ENCODE measurements at regions not wholly inside any gene's neighbourhood (a gene's known extent, or its start where the extent isn't known, plus 50 kb on each side); places are given as distances from the start of the nearest gene placed in this dataset.
"Not testable (repeated sequence)": the region's sequence is repeated elsewhere in the genome, so short reads cannot be mapped to it uniquely, and the experiment has no call there.

DNA sequence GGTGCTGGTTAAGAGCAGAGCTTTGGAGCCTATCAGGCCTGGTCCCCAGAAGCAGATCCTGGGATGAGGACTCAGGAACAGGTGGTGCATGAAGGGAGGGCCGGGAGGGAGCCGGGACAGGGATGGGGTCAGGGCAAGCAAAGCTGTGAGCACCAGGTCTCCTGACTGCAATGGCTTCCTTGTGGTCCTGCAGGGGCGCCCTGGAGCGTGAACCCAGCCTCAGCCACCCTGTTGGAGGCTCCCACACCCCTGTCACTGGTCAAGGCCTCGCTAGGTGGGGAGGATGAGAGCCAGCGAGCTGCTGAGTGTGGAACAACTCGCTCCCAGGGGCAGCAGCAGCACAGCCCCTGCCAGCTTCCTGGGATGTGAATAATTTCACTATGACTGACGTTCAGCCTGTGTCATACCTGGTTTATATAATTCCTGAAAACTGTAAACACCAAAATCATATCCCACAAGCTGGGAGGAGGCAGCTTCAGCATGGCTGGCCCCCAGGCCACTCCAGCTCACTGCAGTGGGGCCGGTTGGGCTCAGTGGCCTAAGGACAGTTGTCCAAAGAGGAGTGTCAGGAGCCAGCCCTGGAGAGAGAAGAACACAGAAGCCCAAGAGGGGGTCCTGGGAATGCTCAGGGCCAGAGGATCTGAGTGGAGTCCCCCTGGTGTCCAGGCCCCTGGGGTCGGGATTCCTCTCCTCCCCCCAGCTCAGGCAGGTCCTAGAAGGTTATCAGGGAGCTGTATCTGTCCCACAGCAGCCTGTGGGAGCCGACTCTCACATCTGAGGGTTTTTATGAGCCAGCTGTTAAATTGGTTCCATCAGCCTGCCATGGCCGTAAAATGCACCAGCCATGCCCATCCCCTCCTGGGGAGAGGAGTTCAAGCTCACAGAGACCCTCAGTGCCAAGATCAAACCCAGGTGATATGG, 272.9 kb downstream of the ADGRD1 start:
- DNase-seq (no peak), ATAC-seq (no peak)
- Histone ChIP-seq H3K27ac (no peak overlapping the region), H3K9me3 (no peaks in the 10 kb centered on the region), H3K36me3 (no peaks in the 10 kb centered on the region), H3K27me3 (peaks cover 0 to 32% (median 16%) of the 10 kb centered on the region in 7 donors), H3K4me3 (no peak overlapping the region), H3K4me1 (peaks cover 0 to 31% (median 19%) of the 10 kb centered on the region in 9 donors)
- WGBS, 2 donors: 66 to 73% methylated on average over 12 of the region's 12 CpGs
- intact Hi-C loops (cut with DNase I): loop anchor here in 1 of 10 donors (5.0 kb wide), 1 partner anchor 211 kb away; no protein-coding TSS in a partner anchor
- no peak for TF ChIP-seq CTCF (IDR thresholded peaks at IDR 0.05)

DNA sequence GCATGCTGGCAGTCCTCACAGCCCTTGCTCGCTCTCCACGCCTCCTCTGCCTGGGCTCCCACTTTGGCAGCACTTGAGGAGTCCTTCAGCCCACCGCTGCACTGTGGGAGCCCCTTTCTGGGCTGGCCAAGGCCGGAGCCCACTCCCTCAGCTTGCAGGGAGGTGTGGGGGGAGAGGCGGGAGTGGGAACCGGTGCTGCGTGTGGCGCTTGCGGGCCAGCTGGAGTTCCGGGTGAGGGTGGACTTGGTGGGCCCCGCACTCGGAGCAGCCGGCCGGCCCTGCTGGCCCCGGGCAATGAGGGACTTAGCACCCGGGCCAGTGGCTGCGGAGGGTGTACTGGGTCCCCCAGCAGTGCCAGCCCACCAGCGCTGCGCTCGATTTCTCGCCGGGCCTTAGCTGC, 273.9 kb downstream of the ADGRD1 start:
- not testable (repeated sequence) for ATAC-seq, H3K36me3 ChIP-seq, H3K9me3 ChIP-seq, H3K27ac ChIP-seq, DNase-seq, H3K4me3 ChIP-seq
- WGBS, 2 donors: 96% methylated on average over 10 to 19 of the region's 22 CpGs
- Histone ChIP-seq H3K27me3 (peaks cover 0 to 30% (median 16%) of the 10 kb centered on the region in 7 donors), H3K4me1 (peaks cover 0 to 26% (median 15%) of the 10 kb centered on the region in 9 donors)
- intact Hi-C loops (cut with DNase I): loop anchor here in 1 of 10 donors (5.0 kb wide), 1 partner anchor 210 kb away; no protein-coding TSS in a partner anchor

DNA sequence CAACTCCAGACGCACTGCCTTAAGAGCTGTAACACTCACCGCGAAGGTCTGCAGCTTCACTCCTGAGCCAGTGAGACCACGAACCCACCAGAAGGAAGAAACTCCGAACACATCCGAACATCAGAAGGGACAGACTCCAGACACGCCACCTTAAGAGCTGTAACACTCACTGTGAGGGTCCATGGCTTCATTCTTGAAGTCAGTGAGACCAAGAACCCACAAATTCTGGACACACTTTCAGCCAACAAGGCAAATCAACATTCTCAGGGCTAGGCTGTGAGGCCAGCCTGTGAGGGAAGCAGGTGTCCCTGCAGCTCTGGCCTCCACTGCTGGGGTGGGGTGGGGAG, 275.3 kb downstream of the ADGRD1 start:
- Histone ChIP-seq H3K27me3 (peaks cover 0 to 25% (median 11%) of the 10 kb centered on the region in 7 donors), H3K4me1 (peaks cover 0 to 26% (median 15%) of the 10 kb centered on the region in 9 donors), H3K4me3 (peak overlapping the region in 1 of 10 donors; percentile 27), H3K27ac (peak overlapping the region in 7 of 10 donors; percentile 51 to 85 (median 58))
- DNase-seq, H3K9me3 ChIP-seq, ATAC-seq, H3K36me3 ChIP-seq: not testable (repeated sequence)
- intact Hi-C loops (cut with DNase I): loop anchor here in 1 of 10 donors (5.0 kb wide), 1 partner anchor 208 kb away; no protein-coding TSS in a partner anchor
- 85 to 88% methylated on average over 4 of the region's 7 CpGs for WGBS, 2 donors

DNA sequence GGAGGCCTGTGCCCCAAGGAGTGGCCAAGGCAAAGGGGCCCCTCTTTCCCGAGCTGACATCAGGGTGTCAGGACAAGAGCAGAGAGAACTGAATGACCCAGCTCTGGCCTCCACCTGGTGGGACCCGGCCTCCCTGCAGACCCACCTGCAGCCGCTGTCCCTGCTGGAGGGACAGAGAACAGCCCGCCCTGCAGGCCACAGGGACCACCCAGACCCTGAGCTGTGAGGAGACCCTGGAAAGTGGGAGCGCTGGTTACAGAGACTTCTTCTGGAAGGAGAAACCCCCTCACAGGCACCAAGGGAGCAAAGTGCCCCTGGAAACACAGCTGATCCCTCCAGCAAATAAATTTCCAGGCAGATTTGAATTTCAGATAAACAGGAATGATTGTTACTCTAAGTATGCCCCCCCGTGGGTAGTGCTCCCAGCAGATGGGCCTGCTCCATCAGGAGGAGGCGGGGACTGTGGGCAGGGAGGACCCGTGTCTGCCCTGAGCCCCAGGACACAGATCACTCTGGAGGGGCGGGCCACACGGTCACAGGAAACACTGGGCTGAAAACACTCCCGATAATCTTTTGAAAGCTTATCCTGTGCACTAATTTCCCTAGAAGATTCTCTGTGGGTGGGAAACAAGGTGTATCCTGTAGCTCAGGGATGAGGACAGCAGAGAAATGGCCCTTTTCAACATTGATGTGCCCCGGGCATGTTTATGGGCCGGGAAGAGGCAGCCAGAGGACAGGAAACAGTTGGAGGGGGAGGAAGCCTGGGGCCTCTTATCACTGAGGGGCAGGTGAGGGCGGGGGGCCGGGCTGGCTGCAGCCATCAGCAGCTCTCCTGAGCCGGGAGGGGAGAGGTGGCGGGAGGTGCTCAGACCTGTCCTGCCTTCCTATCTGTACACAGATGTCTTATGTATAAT, 276.0 kb downstream of the ADGRD1 start:
- DNase-seq (peak; percentile 37 to 51), ATAC-seq (peak; percentile 50 to 91 (median 83))
- peak overlapping the region in 8 of 10 donors; percentile 25 to 85 (median 56) for H3K27ac ChIP-seq
- TF ChIP-seq CTCF (IDR thresholded peaks at IDR 0.05): peak in 1 of 9 donors; percentile 6
- H3K36me3 ChIP-seq: no peaks in the 10 kb centered on the region
- intact Hi-C loops (cut with DNase I): loop anchor here in 1 of 10 donors (5.0 kb wide), 1 partner anchor 208 kb away; no protein-coding TSS in a partner anchor
- peaks cover 0 to 26% (median 15%) of the 10 kb centered on the region in 9 donors for H3K4me1 ChIP-seq
- peaks cover 0 to 10% (median 0%) of the 10 kb centered on the region in 11 donors for H3K9me3 ChIP-seq
- peaks cover 0 to 26% (median 11%) of the 10 kb centered on the region in 7 donors for H3K27me3 ChIP-seq
- H3K4me3 ChIP-seq: peak overlapping the region in 1 of 10 donors; percentile 27
- WGBS, 2 donors: 25 to 26% methylated on average over 17 of the region's 17 CpGs
